ENCODE measurements at regions not wholly inside any gene's neighbourhood (a gene's known extent, or its start where the extent isn't known, plus 50 kb on each side); places are given as distances from the start of the nearest gene placed in this dataset.

DNA sequence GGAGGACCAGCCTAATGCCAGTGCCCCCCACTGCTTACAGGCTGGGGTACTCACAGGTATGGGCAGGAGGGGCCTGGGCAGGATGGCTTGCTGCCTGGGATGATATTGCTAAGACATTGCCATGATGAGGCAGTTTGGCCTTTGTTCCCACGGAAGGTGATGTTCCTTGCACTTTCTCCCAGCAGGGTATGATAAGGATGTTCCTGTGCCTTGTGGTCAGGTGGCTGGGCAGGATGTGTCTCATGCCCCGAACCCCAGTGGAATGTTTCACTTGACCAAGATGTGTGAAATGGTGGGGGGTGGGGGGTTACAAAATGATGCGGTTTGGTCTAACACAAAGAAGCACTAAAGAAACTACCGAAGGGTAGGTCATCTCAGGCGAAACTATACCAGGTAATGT, 337.8 kb upstream of the ZFHX3 start:
- DNase-seq = no peak

- no peak for DNase-seq
These were observed 336.7 kb upstream of the ZFHX3 start for GRCh38 chr16:73384506-73385089.

DNA sequence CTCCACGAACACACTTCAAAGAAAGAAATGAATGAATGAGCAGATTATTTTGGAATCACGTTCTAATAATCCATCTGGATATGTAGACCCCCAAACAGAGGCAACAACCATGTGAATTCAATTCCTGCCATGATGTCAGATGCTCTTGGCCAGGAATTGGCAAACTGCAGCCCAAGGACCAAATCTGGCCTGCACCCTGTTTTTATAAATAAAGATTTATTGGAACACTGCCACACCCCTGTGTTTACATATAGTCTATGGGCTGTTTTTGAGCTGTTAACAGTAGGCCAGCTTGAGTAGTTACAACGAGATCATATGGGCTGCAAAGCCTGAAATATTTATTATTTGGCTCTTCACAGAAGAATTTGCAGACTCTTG, 336.0 kb upstream of the ZFHX3 start:
- no peak for DNase-seq

DNA sequence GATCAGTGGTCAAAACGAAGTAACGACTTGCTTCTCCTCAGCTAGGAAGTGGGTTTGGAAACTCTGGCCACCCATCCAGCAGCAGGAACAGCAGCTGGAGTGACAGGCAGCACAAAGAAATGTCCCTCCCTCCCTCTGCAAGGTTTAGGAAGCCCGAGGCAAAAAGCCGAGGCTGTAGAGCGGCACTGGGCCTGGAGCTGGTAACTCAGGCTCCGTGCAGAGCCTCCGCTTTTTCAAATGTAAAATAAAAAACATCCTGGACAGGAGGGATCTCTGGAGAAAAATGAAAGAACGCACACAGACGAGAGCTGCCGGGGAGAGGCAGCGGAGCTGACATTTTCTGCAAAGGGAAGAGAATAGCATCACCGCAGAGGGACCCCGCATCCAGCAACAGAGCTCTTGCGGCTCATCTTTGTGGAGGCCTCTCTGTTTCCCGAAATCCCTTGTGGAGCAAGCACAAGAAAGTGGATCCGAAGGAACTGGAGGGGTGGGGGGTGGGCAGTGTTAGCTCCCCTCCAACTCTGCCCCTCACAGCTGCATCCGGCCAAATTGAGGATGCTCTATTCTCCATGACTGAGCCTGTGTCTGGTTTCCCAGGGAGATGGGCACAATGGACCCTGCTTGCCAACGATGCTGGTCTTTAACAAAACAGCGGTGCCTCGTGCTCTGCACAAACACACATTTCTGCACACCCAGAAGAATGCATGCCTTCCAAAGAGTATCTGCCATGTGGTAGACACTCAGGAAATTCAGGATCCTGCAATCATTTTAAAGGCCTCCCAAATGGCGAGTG, 335.5 kb upstream of the ZFHX3 start:
- no peak for DNase-seq

DNA sequence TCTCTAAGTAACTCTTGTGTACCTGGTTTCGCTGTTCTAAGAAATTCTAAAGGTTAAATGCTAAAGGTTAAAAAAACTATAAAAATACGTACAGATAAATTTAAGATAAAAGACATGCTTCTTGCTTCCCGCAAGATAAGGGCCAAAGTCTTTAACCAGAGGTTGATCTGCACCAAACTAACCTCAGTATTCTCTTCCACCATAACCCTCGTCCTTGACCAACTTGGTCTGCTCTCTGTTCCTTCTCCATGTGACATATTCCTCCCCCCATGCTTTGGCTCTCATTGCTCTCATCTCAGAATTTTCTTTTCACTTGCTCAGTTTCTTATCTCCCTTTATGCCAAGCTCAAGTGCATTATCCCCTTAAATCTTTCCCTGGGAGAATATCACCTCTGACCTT, 330.5 kb upstream of the ZFHX3 start:
- DNase-seq = no peak

DNA sequence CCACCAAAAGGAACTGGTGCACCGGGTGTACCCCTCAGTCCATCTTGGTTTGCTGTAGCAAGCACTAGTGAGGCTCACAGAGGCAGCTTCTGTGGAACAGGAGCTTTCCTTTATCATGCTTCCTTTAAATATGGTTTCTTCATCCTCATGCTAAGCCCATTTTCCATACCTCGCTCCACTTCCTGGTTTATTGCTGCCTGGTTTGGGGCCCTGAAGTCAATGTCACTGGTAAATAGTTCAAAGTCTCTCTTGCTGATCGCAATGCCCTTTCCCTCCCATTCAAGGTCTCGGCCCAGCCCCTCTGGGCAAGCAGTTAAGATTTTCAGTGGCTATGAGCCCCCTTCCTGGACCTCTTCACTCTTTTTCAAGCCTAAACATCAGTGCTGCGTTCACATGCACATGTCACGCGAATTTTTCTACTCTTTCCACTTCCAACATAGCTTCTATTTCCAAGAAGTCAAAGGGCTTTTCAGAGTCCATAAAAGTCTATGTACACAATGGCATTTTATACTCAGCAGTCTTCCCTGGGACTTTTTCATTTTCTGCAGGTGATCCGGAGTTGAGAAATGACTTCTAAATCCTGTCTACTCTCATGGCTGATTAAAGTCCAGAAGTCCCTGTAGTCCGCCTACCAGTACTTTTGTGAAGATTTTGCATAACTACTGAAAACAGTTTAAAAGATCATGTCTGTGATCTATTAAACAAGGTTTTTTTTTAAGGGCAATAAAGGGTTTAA, 323.8 kb upstream of the ZFHX3 start:
- DNase-seq = no peak

DNA sequence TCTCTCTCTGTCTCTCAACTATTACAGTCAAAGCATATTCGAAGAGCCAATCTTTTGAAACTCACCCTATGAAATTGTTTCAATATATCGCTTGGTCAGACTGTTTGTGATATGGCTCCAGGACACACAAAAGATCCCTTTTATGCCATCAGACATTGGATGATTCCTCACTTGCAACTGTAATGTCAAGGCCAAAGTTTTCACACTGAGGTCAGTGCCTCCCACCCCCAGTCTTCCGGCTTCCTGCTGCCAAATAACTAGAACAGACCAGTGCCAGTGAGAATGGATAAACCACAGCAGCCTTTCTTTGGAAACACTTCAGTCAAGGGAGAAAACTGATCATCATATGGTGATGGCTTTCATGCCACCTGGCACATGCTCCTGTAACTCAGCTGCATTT, 321.9 kb upstream of the ZFHX3 start:
- no peak for DNase-seq

- DNase-seq = no peak
These were observed 320.8 kb upstream of the ZFHX3 start for GRCh38 chr16:73368715-73369114.

- no peak for DNase-seq
These were observed 317.2 kb upstream of the ZFHX3 start for GRCh38 chr16:73365016-73365551.

GRCh38 chr16:73364413-73364812, 316.5 kb upstream of the ZFHX3 start:
- no peak for DNase-seq

- no peak for DNase-seq
These were observed 313.1 kb upstream of the ZFHX3 start for GRCh38 chr16:73361061-73361460.

- DNase-seq = no peak
These were observed 308.6 kb upstream of the ZFHX3 start for GRCh38 chr16:73356401-73357079.

GRCh38 chr16:73355981-73356380, 308.1 kb upstream of the ZFHX3 start:
- DNase-seq = no peak

DNA sequence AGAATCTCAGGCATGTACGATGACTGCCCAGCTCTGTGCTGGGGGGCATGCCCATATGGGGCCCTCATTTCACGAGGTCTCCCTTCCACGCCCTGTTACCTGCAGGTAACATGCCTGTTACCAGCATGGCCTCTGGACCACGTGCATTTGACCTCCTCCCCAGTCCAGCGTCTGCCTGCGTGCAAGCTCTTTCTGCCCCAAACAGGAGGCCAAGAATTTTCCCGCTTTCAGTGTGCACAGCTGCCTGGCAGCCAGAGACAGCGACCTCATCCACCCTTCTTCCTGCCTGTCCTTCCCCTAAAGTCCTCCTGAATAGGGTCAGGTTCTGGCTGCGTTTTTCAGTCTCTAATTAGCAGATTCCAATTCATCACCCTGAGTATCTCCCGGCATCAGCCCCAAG, 306.5 kb upstream of the ZFHX3 start:
- DNase-seq = no peak

GRCh38 chr16:73350707-73351452, 303.0 kb upstream of the ZFHX3 start:
- DNase-seq = no peak

- no peak for DNase-seq
These were observed 299.8 kb upstream of the ZFHX3 start for GRCh38 chr16:73347500-73348375.

- DNase-seq = no peak
These were observed 291.9 kb upstream of the ZFHX3 start for GRCh38 chr16:73339821-73340220.

- no peak for DNase-seq
These were observed 289.7 kb upstream of the ZFHX3 start for GRCh38 chr16:73337373-73338296.

DNA sequence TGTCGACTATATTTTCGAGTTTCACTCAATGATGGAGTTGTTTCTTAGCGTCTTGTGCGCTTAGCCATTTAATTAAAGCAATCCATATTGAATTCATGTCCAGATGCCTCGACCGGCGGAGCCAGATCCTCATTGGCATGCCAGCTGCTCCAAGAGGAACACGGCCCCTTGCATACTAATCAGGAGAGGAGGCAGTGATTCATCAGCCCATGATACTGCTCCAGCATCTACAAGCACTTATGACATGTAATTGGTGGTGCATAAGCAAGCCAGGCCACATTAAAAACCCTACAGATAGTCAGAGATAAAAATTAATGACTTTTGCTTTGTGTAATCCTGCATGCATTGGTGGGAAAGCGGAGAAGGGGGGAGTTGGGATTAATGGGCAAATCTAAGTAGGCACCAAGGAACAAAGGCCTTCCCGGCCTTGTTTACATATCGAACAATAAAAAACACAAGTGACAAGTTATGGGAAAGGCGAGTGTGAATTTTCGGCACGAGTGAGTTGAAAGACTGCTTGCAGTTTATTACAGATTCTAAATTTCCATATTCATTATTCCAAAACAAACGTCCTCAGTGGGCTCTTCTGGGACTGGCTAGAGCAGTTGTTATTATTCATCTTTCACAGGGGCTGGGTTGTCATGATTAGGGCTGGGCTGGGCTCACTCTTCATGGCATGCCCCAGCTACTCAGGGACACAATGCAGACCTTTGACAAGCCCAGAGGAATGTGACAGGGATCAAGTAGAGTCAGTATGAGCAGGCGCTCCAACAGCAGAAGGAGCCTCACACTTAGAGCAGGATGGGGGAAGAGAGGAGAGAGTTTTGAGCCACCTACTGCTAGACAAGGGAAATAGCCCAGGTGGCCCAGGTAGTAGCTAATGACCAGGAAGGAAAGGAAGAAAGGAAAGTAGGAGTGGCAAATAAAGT, 281.7 kb upstream of the ZFHX3 start:
- DNase-seq = no peak

Data from KG1 (cell line).